ENCODE measurements at regions not wholly inside any gene's neighbourhood (a gene's known extent, or its start where the extent isn't known, plus 50 kb on each side); places are given as distances from the start of the nearest gene placed in this dataset.

DNA sequence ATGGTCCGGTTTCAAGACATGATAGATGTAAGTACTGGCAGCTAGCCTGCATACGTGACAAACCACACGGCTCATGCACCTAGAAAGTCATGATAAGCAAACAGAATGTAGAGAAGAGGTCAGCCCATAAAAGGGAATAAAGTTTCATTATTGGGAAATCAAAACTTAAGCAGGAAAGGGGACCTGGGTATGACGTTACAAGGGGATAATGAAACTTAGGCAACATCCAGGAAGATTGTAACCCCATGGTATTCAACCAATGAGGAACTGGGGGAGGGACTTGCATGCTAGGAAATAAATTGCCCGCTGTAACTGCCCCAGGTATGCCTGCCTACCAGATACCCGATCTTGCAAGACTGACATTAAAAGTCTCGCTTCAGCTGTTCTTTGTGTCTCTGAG is 1679.0 kb downstream of the SUCLG1 start:
- Histone ChIP-seq H3K9me2 (ENCODE audit: low read depth, low read length) (no peaks in the 10 kb centered on the region), H3K27ac (ENCODE audit: low read depth, low read length, poor library complexity, severe bottlenecking) (no peak overlapping the region), H3F3A (ENCODE audit: insufficient read depth, low read length) (no peaks in the 10 kb centered on the region), H3K79me2 (ENCODE audit: insufficient read depth, low read length) (no peaks in the 10 kb centered on the region), H3K36me3 (ENCODE audit: insufficient read depth, low read length) (no peaks in the 10 kb centered on the region), H4K20me1 (ENCODE audit: insufficient read depth, low read length) (no peaks in the 10 kb centered on the region), H2AFZ (ENCODE audit: low read length) (no peak overlapping the region), H3K4me1 (ENCODE audit: insufficient read depth, low read length, severe bottlenecking) (no peaks in the 10 kb centered on the region), H3K9me3 (ENCODE audit: low read length) (no peaks in the 10 kb centered on the region), H3K4me2 (ENCODE audit: low read length) (no peak overlapping the region), H3K27me3 (ENCODE audit: insufficient read depth, low read length) (no peaks in the 10 kb centered on the region), H3K4me3 (ENCODE audit: low read depth, low read length, poor library complexity, severe bottlenecking) (no peak overlapping the region), H3K9ac (ENCODE audit: low read length) (no peak overlapping the region)
- TF ChIP-seq EZH2 (IDR thresholded peaks at IDR 0.05; ENCODE audit: borderline replicate concordance, low read length) (no peak), CTCF (IDR thresholded peaks at IDR 0.05; ENCODE audit: low read length) (no peak)

- Histone ChIP-seq H3K79me2 (ENCODE audit: insufficient read depth, low read length) (no peaks in the 10 kb centered on the region), H3K4me3 (ENCODE audit: low read depth, low read length, poor library complexity, severe bottlenecking) (no peak overlapping the region), H3K9me3 (ENCODE audit: low read length) (no peaks in the 10 kb centered on the region), H3K27me3 (ENCODE audit: insufficient read depth, low read length) (no peaks in the 10 kb centered on the region), H2AFZ (ENCODE audit: low read length) (no peak overlapping the region), H3K9me2 (ENCODE audit: low read depth, low read length) (no peaks in the 10 kb centered on the region), H4K20me1 (ENCODE audit: insufficient read depth, low read length) (no peaks in the 10 kb centered on the region), H3K4me2 (ENCODE audit: low read length) (no peak overlapping the region), H3K27ac (ENCODE audit: low read depth, low read length, poor library complexity, severe bottlenecking) (no peak overlapping the region), H3K36me3 (ENCODE audit: insufficient read depth, low read length) (no peaks in the 10 kb centered on the region), H3F3A (ENCODE audit: insufficient read depth, low read length) (no peaks in the 10 kb centered on the region), H3K4me1 (ENCODE audit: insufficient read depth, low read length, severe bottlenecking) (no peaks in the 10 kb centered on the region), H3K9ac (ENCODE audit: low read length) (no peak overlapping the region)
- TF ChIP-seq CTCF (IDR thresholded peaks at IDR 0.05; ENCODE audit: low read length) (no peak), EZH2 (IDR thresholded peaks at IDR 0.05; ENCODE audit: borderline replicate concordance, low read length) (no peak)
Measured at GRCh38 chr2:82752396-82752795, 1706.7 kb downstream of the SUCLG1 start.

- Histone ChIP-seq H3K4me1 (ENCODE audit: insufficient read depth, low read length, severe bottlenecking) (no peaks in the 10 kb centered on the region), H3K4me2 (ENCODE audit: low read length) (no peak overlapping the region)
Measured at GRCh38 chr2:82748653-82749052, 1710.4 kb downstream of the SUCLG1 start.

More at GRCh38 chr2:82748653-82749052, 1710.4 kb downstream of the SUCLG1 start:
- no peaks in the 10 kb centered on the region for H3K36me3 ChIP-seq (ENCODE audit: insufficient read depth, low read length)
- H3K27ac ChIP-seq (ENCODE audit: low read depth, low read length, poor library complexity, severe bottlenecking), result no peak overlapping the region
- no peaks in the 10 kb centered on the region for H3K27me3 ChIP-seq (ENCODE audit: insufficient read depth, low read length)
- H3K9ac ChIP-seq (ENCODE audit: low read length), result no peak overlapping the region
- no peak overlapping the region for H3K4me3 ChIP-seq (ENCODE audit: low read depth, low read length, poor library complexity, severe bottlenecking)
- H4K20me1 ChIP-seq (ENCODE audit: insufficient read depth, low read length), result no peaks in the 10 kb centered on the region
- no peak for TF ChIP-seq EZH2 (IDR thresholded peaks at IDR 0.05; ENCODE audit: borderline replicate concordance, low read length)
- no peak for TF ChIP-seq CTCF (IDR thresholded peaks at IDR 0.05; ENCODE audit: low read length)
- no peaks in the 10 kb centered on the region for H3K9me3 ChIP-seq (ENCODE audit: low read length)
- no peaks in the 10 kb centered on the region for H3F3A ChIP-seq (ENCODE audit: insufficient read depth, low read length)
- no peak overlapping the region for H2AFZ ChIP-seq (ENCODE audit: low read length)
- H3K79me2 ChIP-seq (ENCODE audit: insufficient read depth, low read length), result no peaks in the 10 kb centered on the region
- H3K9me2 ChIP-seq (ENCODE audit: low read depth, low read length), result no peaks in the 10 kb centered on the region
